ENCODE measurements at regions not wholly inside any gene's neighbourhood (a gene's known extent, or its start where the extent isn't known, plus 50 kb on each side); places are given as distances from the start of the nearest gene placed in this dataset.

GRCh38 chr1:81325397-81325796 lies 475.3 kb upstream of the ADGRL2 start:
- Histone ChIP-seq H3K9me3 (replicated peaks in 1 of 3) (peaks cover 0 to 5% (median 0%) of the 10 kb centered on the region in 3 donors), H3K36me3 (replicated peaks in 1 of 2) (no peaks in the 10 kb centered on the region), H3K4me1 (replicated peaks in 1 of 2) (no peaks in the 10 kb centered on the region), H3K4me3 (no peak overlapping the region), H3K27me3 (no peaks in the 10 kb centered on the region), H3K27ac (no peak overlapping the region)
- WGBS, 4 donors: 54 to 73% (median 64%) methylated on average over 3 of the region's 3 CpGs
- TF ChIP-seq, protein P1, sequence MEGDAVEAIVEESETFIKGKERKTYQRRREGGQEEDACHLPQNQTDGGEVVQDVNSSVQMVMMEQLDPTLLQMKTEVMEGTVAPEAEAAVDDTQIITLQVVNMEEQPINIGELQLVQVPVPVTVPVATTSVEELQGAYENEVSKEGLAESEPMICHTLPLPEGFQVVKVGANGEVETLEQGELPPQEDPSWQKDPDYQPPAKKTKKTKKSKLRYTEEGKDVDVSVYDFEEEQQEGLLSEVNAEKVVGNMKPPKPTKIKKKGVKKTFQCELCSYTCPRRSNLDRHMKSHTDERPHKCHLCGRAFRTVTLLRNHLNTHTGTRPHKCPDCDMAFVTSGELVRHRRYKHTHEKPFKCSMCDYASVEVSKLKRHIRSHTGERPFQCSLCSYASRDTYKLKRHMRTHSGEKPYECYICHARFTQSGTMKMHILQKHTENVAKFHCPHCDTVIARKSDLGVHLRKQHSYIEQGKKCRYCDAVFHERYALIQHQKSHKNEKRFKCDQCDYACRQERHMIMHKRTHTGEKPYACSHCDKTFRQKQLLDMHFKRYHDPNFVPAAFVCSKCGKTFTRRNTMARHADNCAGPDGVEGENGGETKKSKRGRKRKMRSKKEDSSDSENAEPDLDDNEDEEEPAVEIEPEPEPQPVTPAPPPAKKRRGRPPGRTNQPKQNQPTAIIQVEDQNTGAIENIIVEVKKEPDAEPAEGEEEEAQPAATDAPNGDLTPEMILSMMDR (IDR thresholded peaks at IDR 0.05): no peak
- no peak for TF ChIP-seq POLR2A (IDR thresholded peaks at IDR 0.05)
- DNase-seq: peak in 1 of 7 donors; percentile 2
- intact Hi-C loops (cut with DNase I): no loop called here

GRCh38 chr1:81323862-81324261 lies 476.9 kb upstream of the ADGRL2 start:
- intact Hi-C loops (cut with DNase I): no loop called here
- H3K27ac ChIP-seq: no peak overlapping the region

GRCh38 chr1:81317191-81317590 lies 483.5 kb upstream of the ADGRL2 start:
- H3K36me3 ChIP-seq (replicated peaks in 1 of 2): no peaks in the 10 kb centered on the region
- intact Hi-C loops (cut with DNase I): no loop called here
- no peak overlapping the region for H3K27ac ChIP-seq
- peaks cover 15 to 20% of the 10 kb centered on the region in 2 donors for H3K4me1 ChIP-seq (replicated peaks in 1 of 2)
- H3K27me3 ChIP-seq: no peaks in the 10 kb centered on the region
- WGBS, 4 donors: 94 to 100% (median 97%) methylated on average over 1 of the region's 1 CpG
- no peaks in the 10 kb centered on the region for H3K9me3 ChIP-seq (replicated peaks in 1 of 3)
- TF ChIP-seq, protein P1 (IDR thresholded peaks at IDR 0.05): no peak
- TF ChIP-seq POLR2A (IDR thresholded peaks at IDR 0.05): no peak
- no peak for DNase-seq
- H3K4me3 ChIP-seq: no peak overlapping the region

More at GRCh38 chr1:81323862-81324261, 476.9 kb upstream of the ADGRL2 start:
- no peaks in the 10 kb centered on the region for H3K27me3 ChIP-seq
- H3K4me1 ChIP-seq (replicated peaks in 1 of 2): no peaks in the 10 kb centered on the region
- no peak for TF ChIP-seq POLR2A (IDR thresholded peaks at IDR 0.05)
- TF ChIP-seq, protein P1 (IDR thresholded peaks at IDR 0.05): no peak
- DNase-seq: no peak
- H3K36me3 ChIP-seq (replicated peaks in 1 of 2): no peaks in the 10 kb centered on the region
- H3K9me3 ChIP-seq (replicated peaks in 1 of 3): no peaks in the 10 kb centered on the region
- 83 to 89% (median 86%) methylated on average over 5 of the region's 5 CpGs for WGBS, 4 donors
- no peak overlapping the region for H3K4me3 ChIP-seq

DNA sequence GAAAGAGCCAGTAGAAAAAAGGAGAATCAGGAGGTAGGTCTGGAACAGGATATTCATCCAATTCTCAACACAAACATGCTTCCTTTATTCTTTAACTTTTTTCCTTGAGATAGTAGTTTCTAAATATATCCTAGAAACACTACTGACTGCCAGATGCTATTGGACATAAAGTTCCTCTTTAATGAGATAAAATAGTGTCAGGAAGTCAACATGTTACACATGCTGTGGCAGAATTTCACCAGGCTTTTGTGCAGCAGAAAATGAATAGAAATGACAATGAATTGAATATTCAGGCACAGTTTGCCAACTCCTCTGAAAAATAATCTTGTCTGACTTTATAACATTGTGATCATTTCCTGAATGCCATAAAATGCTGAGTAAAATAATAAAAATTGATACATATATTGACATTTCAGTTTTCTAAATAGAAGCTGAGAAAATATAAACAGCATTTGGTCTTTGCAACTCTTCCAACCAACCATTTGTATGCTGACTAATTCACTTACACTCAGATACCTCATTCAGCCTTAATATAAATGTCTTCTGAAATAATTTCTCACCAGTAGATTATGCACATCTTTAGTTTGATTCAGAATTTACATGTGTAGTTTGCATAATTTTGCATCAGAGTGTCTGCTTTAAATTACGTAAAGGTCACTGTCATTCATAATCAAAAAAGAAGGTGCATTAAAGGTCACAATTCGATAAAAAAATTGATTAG lies 486.1 kb upstream of the ADGRL2 start:
- 61 to 77% (median 62%) methylated on average over 2 of the region's 2 CpGs for WGBS, 4 donors
- Histone ChIP-seq H3K27me3 (no peaks in the 10 kb centered on the region), H3K4me3 (no peak overlapping the region), H3K4me1 (replicated peaks in 1 of 2) (peaks cover 15 to 20% of the 10 kb centered on the region in 2 donors), H3K9me3 (replicated peaks in 1 of 3) (no peaks in the 10 kb centered on the region), H3K27ac (peak overlapping the region in 3 of 5 donors; percentile 5 to 22 (median 19)), H3K36me3 (replicated peaks in 1 of 2) (no peaks in the 10 kb centered on the region)
- TF ChIP-seq, protein P1 (IDR thresholded peaks at IDR 0.05): no peak
- no peak for TF ChIP-seq POLR2A (IDR thresholded peaks at IDR 0.05)
- intact Hi-C loops (cut with DNase I): no loop called here
- peak in 1 of 7 donors; percentile 6 for DNase-seq

Measured in adrenal gland (tissue), 9 donors.